ENCODE measurements at regions not wholly inside any gene's neighbourhood (a gene's known extent, or its start where the extent isn't known, plus 50 kb on each side); places are given as distances from the start of the nearest gene placed in this dataset.

DNA sequence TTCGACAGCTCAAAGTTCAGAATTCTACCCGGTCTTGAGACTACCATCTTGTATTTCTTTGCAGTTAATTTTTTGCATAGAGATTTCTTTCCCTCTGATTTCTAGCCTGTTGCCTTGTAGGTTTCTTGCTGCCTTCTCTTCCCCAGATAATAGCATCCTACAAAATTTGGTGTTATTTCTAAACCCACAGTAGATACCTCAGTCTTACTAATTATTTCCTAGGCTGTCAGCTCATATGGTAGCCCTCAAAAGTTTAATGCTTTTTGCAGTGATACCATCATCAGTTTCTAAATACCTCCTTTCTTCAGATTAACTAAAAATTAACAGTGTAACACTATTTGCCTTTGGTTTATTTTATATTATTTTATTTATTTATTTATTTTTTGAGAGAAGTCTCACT, 61.9 kb upstream of the TMPO start:
- no peak for DNase-seq

DNA sequence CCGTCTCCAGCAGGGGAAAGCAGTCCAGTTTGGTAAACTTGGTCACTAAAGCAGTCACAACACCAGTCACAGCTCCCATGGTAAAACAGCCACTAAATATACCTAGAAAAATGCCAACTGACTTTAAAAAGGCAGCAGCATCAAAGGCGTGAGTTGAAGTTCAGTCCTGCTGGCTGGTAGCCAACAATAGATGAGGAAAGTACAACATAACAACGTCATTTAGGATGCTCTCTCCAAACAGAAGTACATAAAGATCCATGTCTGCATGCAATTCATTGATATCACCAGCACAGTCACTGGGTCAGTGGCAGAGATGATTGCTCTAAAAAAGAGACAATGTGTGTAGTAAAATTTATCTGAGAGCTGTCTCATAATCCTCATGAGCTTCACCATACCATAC, 59.3 kb upstream of the TMPO start:
- peak; percentile 33 for DNase-seq

DNA sequence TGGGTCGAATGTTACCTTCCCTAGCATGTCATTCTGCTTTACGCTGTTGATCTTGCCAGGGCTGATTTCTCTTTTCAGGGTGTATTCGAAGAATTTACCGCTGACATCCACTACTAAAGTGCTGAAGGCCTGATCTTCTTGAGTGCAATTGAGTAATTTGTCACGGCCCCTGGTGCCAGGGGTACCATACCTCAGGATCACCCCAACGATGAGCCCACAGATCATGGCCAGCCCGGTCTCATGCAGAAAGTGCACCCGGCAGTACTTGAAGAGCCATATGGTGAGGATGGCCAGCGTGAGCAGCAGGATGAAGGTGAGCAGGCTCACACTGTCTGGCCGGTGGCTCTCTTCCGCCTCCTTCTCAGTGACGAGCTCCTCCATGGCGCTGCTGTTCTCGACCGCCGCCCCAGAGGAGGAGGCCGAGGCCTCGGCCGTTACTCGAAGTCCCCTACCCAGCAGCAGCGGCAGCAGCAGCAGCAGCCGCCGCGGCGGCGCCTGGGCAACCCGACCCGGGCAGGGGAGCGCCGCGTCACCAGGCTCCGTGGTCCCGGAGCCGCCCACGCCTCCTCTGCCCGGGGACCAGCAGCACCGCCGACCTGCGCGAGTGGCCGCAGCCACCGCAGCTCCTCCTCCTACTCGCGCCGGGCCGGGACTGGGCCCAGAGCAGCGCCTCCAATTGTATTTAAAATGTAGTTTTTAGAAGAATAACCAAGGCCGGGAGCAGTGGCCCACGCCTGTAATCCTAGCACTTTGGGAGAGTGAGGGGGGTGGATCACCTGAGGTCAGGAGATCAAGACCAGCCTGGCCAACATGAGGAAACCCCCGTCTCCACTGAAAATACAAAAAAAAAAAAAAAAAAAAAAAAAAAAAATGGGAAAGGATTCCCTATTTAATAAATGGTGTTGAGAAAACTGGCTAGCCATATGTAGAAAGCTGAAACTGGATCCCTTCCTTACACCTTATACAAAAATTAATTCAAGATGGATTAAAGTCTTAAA, 58.5 kb upstream of the TMPO start:
- DNase-seq = peak; percentile 46

DNA sequence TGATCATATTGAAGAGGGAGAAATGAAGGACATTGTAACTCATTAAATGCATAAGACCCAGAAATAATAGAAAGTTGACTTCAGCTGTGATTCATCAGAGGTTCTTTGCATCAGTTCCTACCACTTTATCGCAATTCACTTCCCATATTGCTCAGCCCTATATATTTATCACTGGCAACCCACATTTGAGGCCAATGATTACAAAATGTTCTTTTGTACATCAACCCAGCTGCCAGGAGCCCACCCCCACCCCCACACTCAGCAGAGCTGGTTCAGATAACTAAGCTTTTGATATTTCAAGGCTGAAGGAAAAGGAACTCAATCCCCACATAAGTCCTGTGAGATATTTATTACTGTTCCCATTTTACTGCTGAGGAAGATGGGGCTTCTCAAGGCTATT, 51.2 kb upstream of the TMPO start:
- peak; percentile 96 for DNase-seq

DNA sequence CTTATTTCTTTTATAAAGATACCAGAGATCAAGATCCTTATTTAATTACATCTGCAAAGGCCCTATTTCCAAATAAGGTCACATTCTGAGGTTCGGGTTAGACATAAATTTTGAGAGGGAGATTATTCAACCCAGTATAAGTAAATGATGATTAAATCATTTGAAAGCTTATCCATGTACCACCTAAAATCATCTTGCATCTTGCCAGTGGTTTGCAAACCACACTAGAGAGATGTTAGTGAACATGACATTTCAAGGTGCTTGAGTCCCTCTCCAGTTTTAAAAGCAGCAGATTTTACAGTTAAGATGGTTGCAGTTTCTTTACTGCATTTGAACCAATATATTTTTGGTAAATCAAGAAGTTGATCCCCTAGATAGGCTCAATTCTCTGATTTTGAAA, 49.9 kb upstream of the TMPO start:
- DNase-seq = no peak

Measured in inflammatory macrophage treated with lipopolysaccharide for 4 hours (primary cell).